ENCODE measurements at regions not wholly inside any gene's neighbourhood (a gene's known extent, or its start where the extent isn't known, plus 50 kb on each side); places are given as distances from the start of the nearest gene placed in this dataset.

- WGBS, 2 donors: 47 to 48% methylated on average over 5 of the region's 5 CpGs
- no peaks in the 10 kb centered on the region for H3K4me1 ChIP-seq
- no peaks in the 10 kb centered on the region for H3K36me3 ChIP-seq
- TF ChIP-seq POLR2A (IDR thresholded peaks at IDR 0.05) (no peak), CTCF (IDR thresholded peaks at IDR 0.05) (no peak)
- H3K27me3 ChIP-seq: no peaks in the 10 kb centered on the region
- intact Hi-C loops (cut with DNase I): no loop called here
- DNase-seq: no peak
- no peak overlapping the region for H3K27ac ChIP-seq
- peaks cover 0 to 8% (median 0%) of the 10 kb centered on the region in 3 donors for H3K9me3 ChIP-seq
- no peak overlapping the region for H3K4me3 ChIP-seq
Measured at GRCh38 chr7:19235680-19236079, 90.5 kb upstream of the FERD3L start.

GRCh38 chr7:19224951-19225350 lies 79.7 kb upstream of the FERD3L start:
- intact Hi-C loops (cut with DNase I): no loop called here
- Histone ChIP-seq H3K27me3 (no peaks in the 10 kb centered on the region), H3K4me1 (no peaks in the 10 kb centered on the region), H3K9me3 (no peaks in the 10 kb centered on the region), H3K4me3 (no peak overlapping the region), H3K27ac (no peak overlapping the region), H3K36me3 (no peaks in the 10 kb centered on the region)
- DNase-seq: no peak
- no peak for TF ChIP-seq CTCF (IDR thresholded peaks at IDR 0.05)
- TF ChIP-seq POLR2A (IDR thresholded peaks at IDR 0.05): no peak
- 29 to 48% methylated on average over 2 of the region's 2 CpGs for WGBS, 2 donors

GRCh38 chr7:19215412-19215811 lies 70.2 kb upstream of the FERD3L start:
- Histone ChIP-seq H3K9me3 (no peaks in the 10 kb centered on the region), H3K4me1 (no peaks in the 10 kb centered on the region), H3K27ac (no peak overlapping the region), H3K27me3 (no peaks in the 10 kb centered on the region), H3K4me3 (no peak overlapping the region), H3K36me3 (no peaks in the 10 kb centered on the region)
- intact Hi-C loops (cut with DNase I): no loop called here
- no peak for DNase-seq
- TF ChIP-seq POLR2A (IDR thresholded peaks at IDR 0.05) (no peak), CTCF (IDR thresholded peaks at IDR 0.05) (no peak)

- H3K4me3 ChIP-seq: no peak overlapping the region
- H3K27ac ChIP-seq: no peak overlapping the region
- H3K36me3 ChIP-seq: no peaks in the 10 kb centered on the region
- DNase-seq: no peak
- 48 to 51% methylated on average over 6 of the region's 6 CpGs for WGBS, 2 donors
- intact Hi-C loops (cut with DNase I): no loop called here
- no peaks in the 10 kb centered on the region for H3K4me1 ChIP-seq
- TF ChIP-seq CTCF (IDR thresholded peaks at IDR 0.05) (no peak), POLR2A (IDR thresholded peaks at IDR 0.05) (no peak)
- no peaks in the 10 kb centered on the region for H3K9me3 ChIP-seq
- no peaks in the 10 kb centered on the region for H3K27me3 ChIP-seq
Measured at GRCh38 chr7:19213746-19214145, 68.5 kb upstream of the FERD3L start.

GRCh38 chr7:19210893-19211413 lies 65.7 kb upstream of the FERD3L start:
- intact Hi-C loops (cut with DNase I): no loop called here
- Histone ChIP-seq H3K4me1 (no peaks in the 10 kb centered on the region), H3K27me3 (no peaks in the 10 kb centered on the region), H3K9me3 (no peaks in the 10 kb centered on the region), H3K36me3 (no peaks in the 10 kb centered on the region), H3K4me3 (no peak overlapping the region), H3K27ac (no peak overlapping the region)
- TF ChIP-seq POLR2A (IDR thresholded peaks at IDR 0.05): no peak
- no peak for TF ChIP-seq CTCF (IDR thresholded peaks at IDR 0.05)
- DNase-seq: no peak
- 29 to 33% methylated on average over 5 of the region's 5 CpGs for WGBS, 2 donors

Measured in esophagus squamous epithelium (tissue), 5 donors.